ENCODE measurements at regions not wholly inside any gene's neighbourhood (a gene's known extent, or its start where the extent isn't known, plus 50 kb on each side); places are given as distances from the start of the nearest gene placed in this dataset.

DNA sequence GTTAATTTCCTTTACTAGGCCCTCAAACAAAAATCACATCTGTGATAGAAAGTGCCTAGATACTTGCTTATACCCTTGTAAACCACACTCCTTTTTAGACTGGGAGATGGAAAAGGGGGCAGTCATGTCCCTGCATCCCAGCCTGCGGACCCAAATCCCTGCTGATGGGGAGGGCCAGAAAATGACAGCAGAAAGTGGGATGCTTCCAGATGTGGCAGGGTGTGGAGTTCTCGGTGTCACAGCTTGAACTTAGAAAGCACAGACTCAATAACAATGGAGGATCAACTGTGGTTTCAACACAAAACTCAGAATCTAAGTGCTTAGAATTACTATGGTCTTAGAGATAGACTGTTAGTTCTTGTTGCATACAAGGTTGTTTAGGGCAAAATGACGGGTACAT lies 95.6 kb upstream of the F3 start:
- Histone ChIP-seq H3K27me3 (no peaks in the 10 kb centered on the region), H3K4me2 (no peak overlapping the region), H3K4me3 (no peak overlapping the region), H3K79me2 (ENCODE audit: low read depth) (no peaks in the 10 kb centered on the region), H3K9me3 (ENCODE audit: low read depth) (no peaks in the 10 kb centered on the region), H3K9ac (no peak overlapping the region), H4K20me1 (ENCODE audit: low read depth) (no peaks in the 10 kb centered on the region), H3K27ac (no peak overlapping the region), H3F3A (ENCODE audit: low read depth) (no peaks in the 10 kb centered on the region), H2AFZ (replicated peaks) (no peak overlapping the region), H3K36me3 (no peaks in the 10 kb centered on the region), H3K4me1 (peaks cover 12% of the 10 kb centered on the region)
- H3K27me3 Mint-ChIP-seq (ENCODE audit: insufficient read depth, low read depth) = peaks cover 2% of the 10 kb centered on the region
- no peak for DNase-seq (ENCODE audit: low spot score)
- TF ChIP-seq, protein P1, sequence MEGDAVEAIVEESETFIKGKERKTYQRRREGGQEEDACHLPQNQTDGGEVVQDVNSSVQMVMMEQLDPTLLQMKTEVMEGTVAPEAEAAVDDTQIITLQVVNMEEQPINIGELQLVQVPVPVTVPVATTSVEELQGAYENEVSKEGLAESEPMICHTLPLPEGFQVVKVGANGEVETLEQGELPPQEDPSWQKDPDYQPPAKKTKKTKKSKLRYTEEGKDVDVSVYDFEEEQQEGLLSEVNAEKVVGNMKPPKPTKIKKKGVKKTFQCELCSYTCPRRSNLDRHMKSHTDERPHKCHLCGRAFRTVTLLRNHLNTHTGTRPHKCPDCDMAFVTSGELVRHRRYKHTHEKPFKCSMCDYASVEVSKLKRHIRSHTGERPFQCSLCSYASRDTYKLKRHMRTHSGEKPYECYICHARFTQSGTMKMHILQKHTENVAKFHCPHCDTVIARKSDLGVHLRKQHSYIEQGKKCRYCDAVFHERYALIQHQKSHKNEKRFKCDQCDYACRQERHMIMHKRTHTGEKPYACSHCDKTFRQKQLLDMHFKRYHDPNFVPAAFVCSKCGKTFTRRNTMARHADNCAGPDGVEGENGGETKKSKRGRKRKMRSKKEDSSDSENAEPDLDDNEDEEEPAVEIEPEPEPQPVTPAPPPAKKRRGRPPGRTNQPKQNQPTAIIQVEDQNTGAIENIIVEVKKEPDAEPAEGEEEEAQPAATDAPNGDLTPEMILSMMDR (IDR thresholded peaks at IDR 0.05) = no peak
- TF ChIP-seq EZH2phosphoT487 (IDR thresholded peaks at IDR 0.05) = no peak
- TF ChIP-seq EZH2 (IDR thresholded peaks at IDR 0.05) = no peak
- H3K9me3 Mint-ChIP-seq = peaks cover 9% of the 10 kb centered on the region
- peaks cover 10% of the 10 kb centered on the region for H3K4me1 Mint-ChIP-seq
- H3K27ac Mint-ChIP-seq = no peak overlapping the region
- no peak overlapping the region for H3K4me3 Mint-ChIP-seq
- no peaks in the 10 kb centered on the region for H3K36me3 Mint-ChIP-seq

DNA sequence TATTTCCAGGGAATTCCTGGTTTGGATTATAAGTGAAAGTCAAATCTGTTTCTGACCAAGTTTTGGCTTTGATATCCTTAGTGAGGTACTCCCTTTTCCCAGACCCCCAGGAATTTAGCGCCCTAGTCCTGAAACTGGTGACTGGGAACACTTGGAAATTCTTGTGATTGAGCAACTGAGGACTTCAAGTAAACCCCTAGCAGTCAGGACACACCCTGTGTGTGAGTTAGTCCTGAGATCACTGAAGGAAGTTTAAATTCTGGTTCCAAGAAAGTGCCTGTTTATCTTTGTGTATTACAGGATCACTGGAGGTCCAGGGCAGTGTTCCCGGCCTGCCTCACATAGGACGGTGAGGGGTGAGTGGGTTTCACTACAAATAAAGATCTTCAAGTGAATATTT lies 95.1 kb upstream of the F3 start:
- peaks cover 9% of the 10 kb centered on the region for H3K9me3 Mint-ChIP-seq
- H3F3A ChIP-seq (ENCODE audit: low read depth) = no peaks in the 10 kb centered on the region
- H4K20me1 ChIP-seq (ENCODE audit: low read depth) = no peaks in the 10 kb centered on the region
- no peaks in the 10 kb centered on the region for H3K9me3 ChIP-seq (ENCODE audit: low read depth)
- H3K4me3 ChIP-seq = no peak overlapping the region
- H3K27ac Mint-ChIP-seq = no peak overlapping the region
- no peaks in the 10 kb centered on the region for H3K27me3 ChIP-seq
- H3K4me1 Mint-ChIP-seq = peaks cover 10% of the 10 kb centered on the region
- no peaks in the 10 kb centered on the region for H3K36me3 ChIP-seq
- no peaks in the 10 kb centered on the region for H3K79me2 ChIP-seq (ENCODE audit: low read depth)
- H3K4me2 ChIP-seq = no peak overlapping the region
- TF ChIP-seq, protein P1 (IDR thresholded peaks at IDR 0.05) = no peak
- TF ChIP-seq EZH2 (IDR thresholded peaks at IDR 0.05) (no peak), EZH2phosphoT487 (IDR thresholded peaks at IDR 0.05) (no peak)
- no peaks in the 10 kb centered on the region for H3K36me3 Mint-ChIP-seq
- no peak for DNase-seq (ENCODE audit: low spot score)
- H3K27me3 Mint-ChIP-seq (ENCODE audit: insufficient read depth, low read depth) = peaks cover 2% of the 10 kb centered on the region
- H3K27ac ChIP-seq = no peak overlapping the region
- peaks cover 12% of the 10 kb centered on the region for H3K4me1 ChIP-seq
- H3K9ac ChIP-seq = no peak overlapping the region
- H2AFZ ChIP-seq (replicated peaks) = no peak overlapping the region
- H3K4me3 Mint-ChIP-seq = no peak overlapping the region

DNA sequence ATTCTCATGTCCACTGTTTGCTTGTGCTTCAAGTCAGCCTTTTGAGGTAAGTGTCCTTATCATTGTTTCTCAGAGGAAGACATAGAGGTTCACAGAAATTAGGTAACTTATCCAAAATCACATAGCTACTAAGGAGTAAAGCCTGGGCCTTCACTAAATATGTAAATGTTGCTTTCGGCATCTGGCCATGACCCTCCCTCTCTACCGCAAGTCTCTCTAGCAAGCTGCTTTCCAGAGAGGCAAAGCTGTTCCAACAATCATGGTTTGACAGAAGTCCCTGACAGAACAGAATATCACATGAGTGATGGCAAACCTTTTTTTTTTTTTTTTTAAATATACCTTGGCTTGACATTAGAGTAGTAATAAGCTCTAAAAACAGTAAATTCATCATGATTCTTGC lies 94.5 kb upstream of the F3 start:
- no peaks in the 10 kb centered on the region for H3K9me3 ChIP-seq (ENCODE audit: low read depth)
- H3K27me3 Mint-ChIP-seq (ENCODE audit: insufficient read depth, low read depth) = peaks cover 2% of the 10 kb centered on the region
- no peak overlapping the region for H3K9ac ChIP-seq
- no peak overlapping the region for H3K27ac Mint-ChIP-seq
- H4K20me1 ChIP-seq (ENCODE audit: low read depth) = no peaks in the 10 kb centered on the region
- no peak overlapping the region for H3K4me2 ChIP-seq
- no peaks in the 10 kb centered on the region for H3K36me3 Mint-ChIP-seq
- TF ChIP-seq EZH2 (IDR thresholded peaks at IDR 0.05) (no peak), EZH2phosphoT487 (IDR thresholded peaks at IDR 0.05) (no peak)
- TF ChIP-seq, protein P1 (IDR thresholded peaks at IDR 0.05) = no peak
- H2AFZ ChIP-seq (replicated peaks) = no peak overlapping the region
- no peak for DNase-seq (ENCODE audit: low spot score)
- H3K79me2 ChIP-seq (ENCODE audit: low read depth) = no peaks in the 10 kb centered on the region
- H3K4me3 Mint-ChIP-seq = no peak overlapping the region
- H3K4me1 ChIP-seq = peaks cover 12% of the 10 kb centered on the region
- no peak overlapping the region for H3K27ac ChIP-seq
- no peaks in the 10 kb centered on the region for H3K27me3 ChIP-seq
- peaks cover 9% of the 10 kb centered on the region for H3K9me3 Mint-ChIP-seq
- no peak overlapping the region for H3K4me3 ChIP-seq
- H3K4me1 Mint-ChIP-seq = peaks cover 10% of the 10 kb centered on the region
- H3K36me3 ChIP-seq = no peaks in the 10 kb centered on the region
- H3F3A ChIP-seq (ENCODE audit: low read depth) = no peaks in the 10 kb centered on the region
